ENCODE measurements at regions not wholly inside any gene's neighbourhood (a gene's known extent, or its start where the extent isn't known, plus 50 kb on each side); places are given as distances from the start of the nearest gene placed in this dataset.

GRCh38 chr6:125593746-125594145 lies 155.7 kb upstream of the HEY2 start:
- Histone ChIP-seq H2AFZ (ENCODE audit: insufficient read depth, low read depth, low read length, poor library complexity, severe bottlenecking) (no peak overlapping the region), H3K27me3 (ENCODE audit: control insufficient read depth in 2 of 2, insufficient read depth in 2 of 2, low read length in 2 of 2) (no peaks in the 10 kb centered on the region), H3K27ac (ENCODE audit: low read depth in 1 of 2, low read length in 2 of 2) (no peak overlapping the region), H3K79me2 (ENCODE audit: insufficient read depth, low read length) (no peaks in the 10 kb centered on the region), H3K9me3 (replicated peaks in 1 of 2; ENCODE audit: control insufficient read depth in 1 of 2, insufficient read depth in 1 of 2, low read length in 2 of 2) (no peaks in the 10 kb centered on the region), H4K20me1 (ENCODE audit: insufficient read depth, low read length) (no peaks in the 10 kb centered on the region), H3K9ac (ENCODE audit: insufficient read depth, low read length, poor library complexity, severe bottlenecking) (no peak overlapping the region), H3K4me2 (replicated peaks; ENCODE audit: extremely low read depth, low read length, poor library complexity, severe bottlenecking) (no peak overlapping the region), H3K4me3 (replicated peaks in 1 of 3; ENCODE audit: low read depth in 2 of 3, low read length in 3 of 3) (no peak overlapping the region), H3K36me3 (replicated peaks in 1 of 2; ENCODE audit: control insufficient read depth in 1 of 2, insufficient read depth in 2 of 2, low read length in 2 of 2) (no peaks in the 10 kb centered on the region), H3K4me1 (ENCODE audit: control insufficient read depth in 1 of 2, insufficient read depth in 2 of 2, low read length in 2 of 2) (peaks cover 4 to 8% of the 10 kb centered on the region in 2 donors)
- intact Hi-C loops (cut with micrococcal nuclease), result no loop called here
- Mint-ChIP-seq H3K27ac (no peak overlapping the region), H3K4me1 (peaks cover 8% of the 10 kb centered on the region), H3K36me3 (no peaks in the 10 kb centered on the region), H3K9me3 (no peaks in the 10 kb centered on the region), H3K4me3 (no peak overlapping the region), H3K27me3 (ENCODE audit: low read depth in 3 of 3) (peaks cover 4 to 6% (median 4%) of the 10 kb centered on the region in 3 donors)
- no peak for TF ChIP-seq CTCF (IDR thresholded peaks at IDR 0.05)
- no peak for DNase-seq

GRCh38 chr6:125596020-125596419 lies 153.4 kb upstream of the HEY2 start:
- H3K36me3 Mint-ChIP-seq, result no peaks in the 10 kb centered on the region
- TF ChIP-seq CTCF (IDR thresholded peaks at IDR 0.05), result no peak
- no peak overlapping the region for H3K4me3 ChIP-seq (replicated peaks in 1 of 3; ENCODE audit: low read depth in 2 of 3, low read length in 3 of 3)

More at GRCh38 chr6:125596020-125596419, 153.4 kb upstream of the HEY2 start:
- H3K9me3 Mint-ChIP-seq, result peaks cover 0 to 3% (median 0%) of the 10 kb centered on the region in 7 donors
- Histone ChIP-seq H3K27ac (ENCODE audit: low read depth in 1 of 2, low read length in 2 of 2) (no peak overlapping the region), H3K27me3 (ENCODE audit: control insufficient read depth in 2 of 2, insufficient read depth in 2 of 2, low read length in 2 of 2) (no peaks in the 10 kb centered on the region), H3K79me2 (ENCODE audit: insufficient read depth, low read length) (no peaks in the 10 kb centered on the region), H2AFZ (ENCODE audit: insufficient read depth, low read depth, low read length, poor library complexity, severe bottlenecking) (no peak overlapping the region), H3K4me2 (replicated peaks; ENCODE audit: extremely low read depth, low read length, poor library complexity, severe bottlenecking) (no peak overlapping the region), H3K9ac (ENCODE audit: insufficient read depth, low read length, poor library complexity, severe bottlenecking) (no peak overlapping the region), H3K4me1 (ENCODE audit: control insufficient read depth in 1 of 2, insufficient read depth in 2 of 2, low read length in 2 of 2) (peaks cover 4 to 9% of the 10 kb centered on the region in 2 donors), H3K9me3 (replicated peaks in 1 of 2; ENCODE audit: control insufficient read depth in 1 of 2, insufficient read depth in 1 of 2, low read length in 2 of 2) (no peaks in the 10 kb centered on the region), H4K20me1 (ENCODE audit: insufficient read depth, low read length) (no peaks in the 10 kb centered on the region), H3K36me3 (replicated peaks in 1 of 2; ENCODE audit: control insufficient read depth in 1 of 2, insufficient read depth in 2 of 2, low read length in 2 of 2) (no peaks in the 10 kb centered on the region)
- peaks cover 8% of the 10 kb centered on the region for H3K4me1 Mint-ChIP-seq
- no peak for DNase-seq
- WGBS (ENCODE audit: insufficient coverage), result 88% methylated on average over 1 of the region's 3 CpGs
- H3K27ac Mint-ChIP-seq, result no peak overlapping the region
- intact Hi-C loops (cut with micrococcal nuclease), result no loop called here
- H3K27me3 Mint-ChIP-seq (ENCODE audit: low read depth in 3 of 3), result peaks cover 4 to 6% (median 4%) of the 10 kb centered on the region in 3 donors
- H3K4me3 Mint-ChIP-seq, result no peak overlapping the region
